ENCODE measurements at regions not wholly inside any gene's neighbourhood (a gene's known extent, or its start where the extent isn't known, plus 50 kb on each side); places are given as distances from the start of the nearest gene placed in this dataset.
"Not testable (repeated sequence)": the region's sequence is repeated elsewhere in the genome, so short reads cannot be mapped to it uniquely, and the experiment has no call there.

GRCh38 chr5:117379521-117379920 lies 804.9 kb upstream of the SEMA6A start:
- no peak overlapping the region for H3K4me2 ChIP-seq (ENCODE audit: low read length)
- no peak overlapping the region for H3K27ac ChIP-seq (ENCODE audit: low read length)
- no peaks in the 10 kb centered on the region for H3K9me3 ChIP-seq (ENCODE audit: insufficient read depth, low read length)
- H3K36me3 ChIP-seq (replicated peaks; ENCODE audit: low read depth, low read length) = no peaks in the 10 kb centered on the region
- no peaks in the 10 kb centered on the region for H4K20me1 ChIP-seq (ENCODE audit: insufficient read depth, low read length)
- no peaks in the 10 kb centered on the region for H3K27me3 ChIP-seq (ENCODE audit: low read depth, low read length)
- H3K9ac ChIP-seq (ENCODE audit: low read length) = no peak overlapping the region
- H3K4me1 ChIP-seq (ENCODE audit: low read length) = no peaks in the 10 kb centered on the region
- H3K79me2 ChIP-seq (ENCODE audit: low read length) = no peaks in the 10 kb centered on the region
- H3K4me3 ChIP-seq (ENCODE audit: low read length) = no peak overlapping the region
- TF ChIP-seq CTCF (IDR thresholded peaks at IDR 0.05; ENCODE audit: low read depth, low read length) (no peak), EZH2phosphoT487 (IDR thresholded peaks at IDR 0.05; ENCODE audit: low read depth) (no peak)
- H2AFZ ChIP-seq (ENCODE audit: low read depth, low read length) = no peak overlapping the region

DNA sequence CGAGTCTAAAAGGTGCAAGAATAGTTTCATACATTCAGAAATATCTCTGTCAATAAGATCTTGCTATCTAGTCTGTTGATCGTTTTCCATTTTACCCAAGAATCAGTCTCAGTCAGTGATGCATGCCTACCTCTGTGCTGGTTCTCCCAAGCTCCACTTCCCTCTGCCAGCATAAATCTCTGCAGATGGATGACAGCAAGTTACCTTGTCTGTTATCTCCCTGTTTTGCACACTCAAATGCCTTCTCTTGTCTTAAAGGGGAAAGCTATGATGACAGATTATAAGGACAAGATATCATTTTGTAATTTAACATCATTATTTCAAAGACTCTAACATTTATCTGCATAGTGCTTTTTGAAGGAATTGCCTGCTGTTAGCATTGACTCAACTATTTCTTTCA lies 802.1 kb upstream of the SEMA6A start:
- Histone ChIP-seq H3K9ac (ENCODE audit: low read length) (no peak overlapping the region), H3K4me2 (ENCODE audit: low read length) (no peak overlapping the region), H3K79me2 (ENCODE audit: low read length) (no peaks in the 10 kb centered on the region), H2AFZ (ENCODE audit: low read depth, low read length) (no peak overlapping the region), H3K27me3 (ENCODE audit: low read depth, low read length) (no peaks in the 10 kb centered on the region), H3K4me1 (ENCODE audit: low read length) (no peaks in the 10 kb centered on the region), H3K4me3 (ENCODE audit: low read length) (no peak overlapping the region), H4K20me1 (ENCODE audit: insufficient read depth, low read length) (no peaks in the 10 kb centered on the region), H3K27ac (ENCODE audit: low read length) (no peak overlapping the region), H3K9me3 (ENCODE audit: insufficient read depth, low read length) (no peaks in the 10 kb centered on the region), H3K36me3 (replicated peaks; ENCODE audit: low read depth, low read length) (no peaks in the 10 kb centered on the region)
- TF ChIP-seq EZH2phosphoT487 (IDR thresholded peaks at IDR 0.05; ENCODE audit: low read depth) (no peak), CTCF (IDR thresholded peaks at IDR 0.05; ENCODE audit: low read depth, low read length) (no peak)

DNA sequence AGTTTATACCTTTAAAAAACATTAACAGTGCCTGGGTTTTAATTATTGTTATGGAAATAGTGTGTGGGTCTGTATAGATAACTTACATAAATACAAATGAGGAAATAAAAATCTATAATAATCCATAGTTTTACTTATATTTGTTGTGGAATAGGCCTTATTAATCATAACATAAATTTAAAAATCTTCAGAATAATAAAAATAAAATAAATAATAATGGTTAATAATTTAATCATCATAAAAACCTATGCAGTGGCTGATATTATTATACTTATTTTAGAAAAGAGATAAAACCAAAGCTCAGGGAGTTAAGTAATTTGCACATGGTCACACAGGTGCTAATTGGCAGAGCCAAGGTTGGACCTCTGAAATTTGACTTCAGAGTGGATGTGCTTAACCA lies 785.3 kb upstream of the SEMA6A start:
- Histone ChIP-seq H3K9ac (ENCODE audit: low read length) (no peak overlapping the region), H3K4me3 (ENCODE audit: low read length) (no peak overlapping the region), H3K27ac (ENCODE audit: low read length) (no peak overlapping the region), H3K4me1 (ENCODE audit: low read length) (no peaks in the 10 kb centered on the region), H3K27me3 (ENCODE audit: low read depth, low read length) (no peaks in the 10 kb centered on the region), H3K36me3 (replicated peaks; ENCODE audit: low read depth, low read length) (no peaks in the 10 kb centered on the region), H3K4me2 (ENCODE audit: low read length) (no peak overlapping the region), H3K79me2 (ENCODE audit: low read length) (no peaks in the 10 kb centered on the region), H4K20me1 (ENCODE audit: insufficient read depth, low read length) (no peaks in the 10 kb centered on the region), H3K9me3 (ENCODE audit: insufficient read depth, low read length) (no peaks in the 10 kb centered on the region), H2AFZ (ENCODE audit: low read depth, low read length) (no peak overlapping the region)
- TF ChIP-seq EZH2phosphoT487 (IDR thresholded peaks at IDR 0.05; ENCODE audit: low read depth) (no peak), CTCF (IDR thresholded peaks at IDR 0.05; ENCODE audit: low read depth, low read length) (no peak)

GRCh38 chr5:117357886-117358285 lies 783.3 kb upstream of the SEMA6A start:
- no peak overlapping the region for H3K27ac ChIP-seq (ENCODE audit: low read length)
- no peaks in the 10 kb centered on the region for H3K9me3 ChIP-seq (ENCODE audit: insufficient read depth, low read length)
- no peaks in the 10 kb centered on the region for H3K79me2 ChIP-seq (ENCODE audit: low read length)
- no peak overlapping the region for H3K4me3 ChIP-seq (ENCODE audit: low read length)
- no peak for TF ChIP-seq EZH2phosphoT487 (IDR thresholded peaks at IDR 0.05; ENCODE audit: low read depth)
- no peak overlapping the region for H3K9ac ChIP-seq (ENCODE audit: low read length)
- H4K20me1 ChIP-seq (ENCODE audit: insufficient read depth, low read length) = no peaks in the 10 kb centered on the region
- H3K36me3 ChIP-seq (replicated peaks; ENCODE audit: low read depth, low read length) = no peaks in the 10 kb centered on the region
- H3K4me2 ChIP-seq (ENCODE audit: low read length) = no peak overlapping the region
- no peak overlapping the region for H2AFZ ChIP-seq (ENCODE audit: low read depth, low read length)
- H3K27me3 ChIP-seq (ENCODE audit: low read depth, low read length) = no peaks in the 10 kb centered on the region
- no peaks in the 10 kb centered on the region for H3K4me1 ChIP-seq (ENCODE audit: low read length)

DNA sequence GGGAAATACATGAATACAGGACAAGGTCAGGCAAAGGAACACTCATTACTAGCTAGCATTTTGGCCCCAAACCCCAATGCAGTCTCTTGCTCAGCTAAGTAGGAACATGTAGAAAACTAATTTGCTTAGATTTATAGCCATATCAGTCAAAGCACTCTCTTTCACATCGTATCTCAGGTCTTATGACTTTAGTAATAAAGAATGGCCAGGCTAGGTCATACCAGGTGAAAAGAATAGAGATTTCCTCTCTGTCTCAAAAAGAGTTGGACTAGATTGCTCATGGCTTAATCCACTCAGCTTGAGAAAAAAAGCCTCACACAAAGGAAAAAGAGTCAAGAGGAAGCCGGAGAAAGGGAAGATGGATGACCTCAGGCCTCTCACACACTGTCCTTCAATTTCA lies 772.7 kb upstream of the SEMA6A start:
- H3K4me1 ChIP-seq (ENCODE audit: low read length) = no peaks in the 10 kb centered on the region
- H2AFZ ChIP-seq (ENCODE audit: low read depth, low read length) = no peak overlapping the region
- H3K9me3 ChIP-seq (ENCODE audit: insufficient read depth, low read length) = no peaks in the 10 kb centered on the region
- no peak overlapping the region for H3K4me2 ChIP-seq (ENCODE audit: low read length)
- H3K27ac ChIP-seq (ENCODE audit: low read length) = no peak overlapping the region
- no peaks in the 10 kb centered on the region for H3K79me2 ChIP-seq (ENCODE audit: low read length)
- H4K20me1 ChIP-seq (ENCODE audit: insufficient read depth, low read length) = no peaks in the 10 kb centered on the region
- H3K27me3 ChIP-seq (ENCODE audit: low read depth, low read length) = no peaks in the 10 kb centered on the region
- no peak overlapping the region for H3K4me3 ChIP-seq (ENCODE audit: low read length)
- no peaks in the 10 kb centered on the region for H3K36me3 ChIP-seq (replicated peaks; ENCODE audit: low read depth, low read length)
- TF ChIP-seq EZH2phosphoT487 (IDR thresholded peaks at IDR 0.05; ENCODE audit: low read depth) (no peak), CTCF (IDR thresholded peaks at IDR 0.05; ENCODE audit: low read depth, low read length) (no peak)
- H3K9ac ChIP-seq (ENCODE audit: low read length) = no peak overlapping the region

- not testable (repeated sequence) for H3K4me3 ChIP-seq (ENCODE audit: low read length); H4K20me1 ChIP-seq (ENCODE audit: insufficient read depth, low read length); H3K79me2 ChIP-seq (ENCODE audit: low read length); H2AFZ ChIP-seq (ENCODE audit: low read depth, low read length); H3K27ac ChIP-seq (ENCODE audit: low read length); H3K36me3 ChIP-seq (replicated peaks; ENCODE audit: low read depth, low read length); H3K4me2 ChIP-seq (ENCODE audit: low read length); H3K27me3 ChIP-seq (ENCODE audit: low read depth, low read length); H3K9ac ChIP-seq (ENCODE audit: low read length); H3K4me1 ChIP-seq (ENCODE audit: low read length); H3K9me3 ChIP-seq (ENCODE audit: insufficient read depth, low read length)
These were observed 769.1 kb upstream of the SEMA6A start for GRCh38 chr5:117343726-117344125.

Data from OCI-LY3 (cell line).